HG03432 (cell line): ENCODE measurements at regions not wholly inside any gene's neighbourhood (a gene's known extent, or its start where the extent isn't known, plus 50 kb on each side); places are given as distances from the start of the nearest gene placed in this dataset.

Experiments
- ATAC-seq: cut with Tn5 transposase; IDR thresholded peaks from one replicate; pipeline ENCODE4 v1.9.1; 2021; ENCODE audit warnings: mild to moderate bottlenecking, moderate library complexity; ENCODE audit not compliant: unreplicated experiment

DNA sequence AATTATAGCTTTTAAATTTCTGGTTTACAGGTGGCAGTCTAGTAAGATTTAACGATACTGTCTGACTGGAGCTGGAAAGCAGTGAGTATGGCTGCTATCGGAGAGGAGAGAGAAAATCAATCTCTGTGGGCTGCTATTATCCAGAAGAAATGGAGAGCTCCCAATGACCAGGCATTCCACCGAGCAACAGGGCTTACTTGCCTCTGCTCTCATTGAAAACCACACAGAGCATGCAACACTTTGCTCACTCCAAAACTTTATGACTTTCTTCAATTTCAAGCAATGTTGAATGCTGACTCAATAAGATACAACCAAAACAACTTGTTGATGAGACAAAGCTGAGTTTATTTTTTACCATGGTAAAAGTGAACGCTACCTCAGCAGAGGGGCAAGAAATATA, 337.0 kb upstream of the NCAM2 start:
- ATAC-seq, result no peak

DNA sequence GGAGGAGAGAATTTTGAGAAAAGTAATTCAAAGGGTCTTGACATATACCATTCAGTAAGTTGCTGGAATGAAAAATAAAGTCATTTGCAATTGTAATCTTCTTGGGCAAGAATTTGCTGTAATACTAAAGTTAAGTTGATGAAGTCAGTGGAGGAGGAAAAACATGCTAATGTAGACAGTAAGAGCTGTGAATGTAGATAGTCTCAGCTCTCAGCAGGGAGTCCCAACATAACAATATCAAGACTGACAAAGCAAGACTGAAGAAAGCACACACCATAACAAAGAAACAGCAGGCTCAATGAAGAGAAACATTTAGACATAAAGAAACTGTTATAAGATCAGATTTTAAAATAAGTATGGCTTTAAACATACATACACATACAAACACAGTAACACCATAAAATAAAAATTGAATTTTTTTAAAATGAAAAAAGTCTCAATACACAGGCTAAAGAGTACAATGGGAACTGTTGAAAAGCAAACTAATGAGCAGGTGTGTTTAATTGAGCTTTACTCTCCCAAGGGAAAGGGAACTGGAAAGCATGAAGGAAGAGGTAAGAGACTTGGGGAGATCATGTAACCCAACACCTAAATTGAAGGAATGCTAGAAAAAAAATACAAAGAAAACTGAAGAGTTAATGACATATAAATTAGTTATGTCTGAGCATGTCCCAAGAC, 336.3 kb upstream of the NCAM2 start:
- no peak for ATAC-seq

- no peak for ATAC-seq
Measured at GRCh38 chr21:20662514-20662913, 335.7 kb upstream of the NCAM2 start.

GRCh38 chr21:20667931-20668330, 330.3 kb upstream of the NCAM2 start:
- ATAC-seq, result no peak

- no peak for ATAC-seq
Measured at GRCh38 chr21:20685475-20685874, 312.7 kb upstream of the NCAM2 start.

- ATAC-seq, result no peak
Measured at GRCh38 chr21:20698585-20698984, 299.6 kb upstream of the NCAM2 start.

- no peak for ATAC-seq
Measured at GRCh38 chr21:20701235-20701634, 297.0 kb upstream of the NCAM2 start.

DNA sequence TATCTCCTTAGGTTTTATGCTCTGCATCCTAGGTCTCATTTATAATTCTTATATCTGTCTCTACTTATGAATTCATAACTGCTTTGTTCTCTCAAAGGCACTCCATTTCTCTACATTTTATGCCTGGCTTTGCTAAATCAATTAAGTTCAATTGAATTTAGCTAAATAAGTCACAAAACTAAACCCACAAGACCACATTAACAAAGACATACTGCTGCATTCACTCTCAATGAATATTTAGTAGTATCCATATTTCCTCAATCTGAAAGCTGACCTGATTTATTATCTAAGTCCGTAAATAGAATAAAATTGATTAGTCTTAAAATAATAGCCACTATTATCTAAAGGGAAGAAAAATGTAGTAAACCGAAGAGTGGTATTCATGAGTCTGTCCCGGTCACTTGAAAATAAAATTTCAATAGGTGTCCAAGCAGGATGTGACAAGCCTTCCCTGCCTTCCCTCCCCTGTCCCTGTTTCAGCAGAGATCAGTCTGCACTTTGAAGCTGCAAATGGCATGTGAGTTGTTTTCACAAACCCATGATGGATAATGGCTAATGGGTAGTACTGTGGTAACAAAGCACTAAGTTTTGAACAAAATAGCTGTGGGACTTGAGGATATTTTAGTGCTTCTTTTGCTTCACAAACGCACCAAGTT, 295.0 kb upstream of the NCAM2 start:
- ATAC-seq, result no peak

DNA sequence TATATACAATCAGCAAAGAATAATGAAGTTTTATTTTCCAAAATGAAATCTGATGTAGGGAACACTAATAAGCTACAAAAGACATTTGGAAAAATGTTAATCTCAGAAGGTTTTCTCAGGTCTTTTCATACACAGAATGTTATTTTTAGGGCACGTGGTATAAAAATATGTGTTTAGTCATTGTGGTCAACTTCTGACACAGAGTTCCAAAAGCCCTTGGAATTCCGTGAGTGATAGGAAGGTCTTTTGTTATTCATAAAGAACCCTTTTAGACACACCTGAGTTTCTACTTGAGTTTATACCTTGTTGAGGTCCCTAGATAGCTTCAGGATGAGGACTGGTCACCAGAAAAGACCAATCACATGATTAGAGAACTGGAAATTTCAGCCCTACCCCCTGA, 277.6 kb upstream of the NCAM2 start:
- no peak for ATAC-seq

GRCh38 chr21:20721151-20721550, 277.1 kb upstream of the NCAM2 start:
- ATAC-seq, result no peak

GRCh38 chr21:20728691-20729090, 269.5 kb upstream of the NCAM2 start:
- ATAC-seq, result no peak

DNA sequence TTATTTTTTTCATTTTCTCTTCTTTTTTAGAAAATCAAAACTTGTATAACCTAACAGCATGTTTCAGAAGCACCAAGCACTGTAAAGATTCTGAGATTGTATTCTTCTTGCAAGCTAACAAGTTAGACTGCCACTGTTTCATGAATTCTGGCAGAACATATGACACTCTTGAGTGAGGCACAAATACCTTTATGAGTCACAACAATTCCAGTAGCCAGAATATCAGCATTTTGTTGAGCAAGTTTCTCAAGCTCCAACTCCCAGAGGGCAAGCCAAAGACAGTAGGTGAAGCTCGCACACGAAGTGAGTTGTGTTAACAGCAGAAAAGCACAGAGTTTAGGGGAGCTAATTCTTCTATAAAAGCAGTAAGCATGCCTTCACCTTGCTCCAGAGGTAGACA, 268.8 kb upstream of the NCAM2 start:
- ATAC-seq, result no peak

GRCh38 chr21:20730441-20730840, 267.8 kb upstream of the NCAM2 start:
- no peak for ATAC-seq

DNA sequence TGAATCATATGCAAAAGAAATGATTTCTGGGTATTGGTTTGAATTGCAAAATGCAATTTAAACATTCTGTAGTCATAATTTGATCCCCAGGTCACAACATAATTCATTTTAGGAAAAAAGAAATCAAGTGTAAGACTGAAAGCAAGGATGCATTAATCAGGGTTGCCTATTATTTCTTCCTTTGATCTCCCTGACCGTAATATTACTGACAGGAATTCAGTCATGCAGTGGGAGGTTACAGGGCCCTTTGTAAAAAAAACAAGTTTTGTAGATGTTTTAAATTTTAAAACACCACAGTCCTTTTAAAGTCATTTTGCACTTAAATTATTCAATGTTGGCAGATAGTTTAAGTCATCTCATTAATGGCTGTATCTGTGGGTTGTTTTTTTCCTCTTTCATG, 263.0 kb upstream of the NCAM2 start:
- no peak for ATAC-seq

GRCh38 chr21:20737227-20737913, 260.8 kb upstream of the NCAM2 start:
- no peak for ATAC-seq

- ATAC-seq, result no peak
Measured at GRCh38 chr21:20739421-20739820, 258.8 kb upstream of the NCAM2 start.

- no peak for ATAC-seq
Measured at GRCh38 chr21:20741445-20741844, 256.8 kb upstream of the NCAM2 start.

- ATAC-seq, result no peak
Measured at GRCh38 chr21:20760221-20760620, 238.0 kb upstream of the NCAM2 start.

GRCh38 chr21:20774737-20775136, 223.5 kb upstream of the NCAM2 start:
- ATAC-seq, result no peak

GRCh38 chr21:20779321-20779720, 218.9 kb upstream of the NCAM2 start:
- ATAC-seq, result no peak

DNA sequence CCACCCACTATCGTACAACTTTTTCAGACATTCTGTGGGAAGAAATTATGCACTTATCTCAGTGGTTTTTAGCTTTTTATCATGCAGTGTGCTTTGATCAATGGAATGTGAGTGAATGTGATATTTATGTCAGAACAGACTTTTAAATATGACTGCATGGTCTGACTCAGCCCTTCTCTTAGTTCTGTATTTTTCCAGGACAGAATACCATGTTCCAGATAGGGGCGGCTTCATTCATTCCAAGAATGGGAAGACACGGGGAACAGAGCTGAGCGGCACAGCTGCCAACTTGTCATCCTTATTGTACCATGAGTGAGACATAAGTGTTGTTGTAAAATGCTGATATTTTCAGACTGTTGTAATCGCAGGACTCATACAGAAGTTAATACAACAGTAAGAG, 214.6 kb upstream of the NCAM2 start:
- ATAC-seq, result no peak
